Stromal cell of bone marrow (primary cell): ENCODE measurements at regions not wholly inside any gene's neighbourhood (a gene's known extent, or its start where the extent isn't known, plus 50 kb on each side); places are given as distances from the start of the nearest gene placed in this dataset.

Experiments used
- DNase-seq: peaks from one replicate; pipeline ENCODE4 v3.0.0-alpha.2; 2012; ENCODE audit warnings: low read depth

- DNase-seq = no peak
Observed at GRCh38 chr22:48881326-48881980, 946.2 kb downstream of the BRD1 start.

- DNase-seq = no peak
Observed at GRCh38 chr22:48880749-48881148, 946.9 kb downstream of the BRD1 start.

DNA sequence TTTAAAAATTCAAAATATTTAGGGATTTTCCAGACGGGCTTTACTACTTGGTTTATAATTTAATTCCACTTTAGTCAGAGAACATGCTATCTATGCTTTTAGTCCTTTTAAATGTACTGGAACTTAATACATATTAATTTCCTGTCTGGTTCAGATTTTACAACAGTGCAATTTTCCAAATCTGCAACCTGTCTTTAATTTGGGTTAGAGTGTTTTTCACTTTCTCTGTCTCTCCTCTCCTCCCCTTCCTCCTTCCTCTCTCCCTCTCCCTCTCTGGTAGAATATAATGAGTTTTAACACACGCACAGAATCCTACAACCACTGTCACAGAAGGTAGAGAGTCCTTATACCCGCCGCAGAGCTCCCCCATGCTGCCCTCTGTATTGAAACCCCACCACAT lies 950.7 kb downstream of the BRD1 start:
- no peak for DNase-seq

DNA sequence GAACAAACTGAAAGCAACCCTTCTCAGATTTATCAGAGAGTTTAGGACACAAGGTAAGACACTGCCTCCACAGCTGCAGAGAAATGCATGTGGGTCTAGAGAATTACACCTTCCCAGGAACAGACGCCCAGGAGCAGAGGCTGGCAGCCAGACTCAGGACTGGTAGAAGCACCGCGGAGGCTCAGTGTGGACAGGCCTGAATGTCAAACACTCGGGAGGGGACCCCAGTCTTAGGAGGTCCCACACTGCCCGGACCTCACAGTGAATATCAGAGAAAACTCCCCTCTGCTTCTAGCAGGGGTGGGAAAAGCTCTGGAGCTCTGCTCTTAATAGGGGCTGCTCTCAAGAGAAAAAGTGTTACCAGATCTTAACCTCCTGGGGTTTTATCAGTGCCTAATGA lies 952.7 kb downstream of the BRD1 start:
- DNase-seq = no peak

- no peak for DNase-seq
Observed at GRCh38 chr22:48873191-48873520, 954.5 kb downstream of the BRD1 start.

GRCh38 chr22:48872271-48873190 lies 955.1 kb downstream of the BRD1 start:
- DNase-seq = no peak

GRCh38 chr22:48871176-48871840 lies 956.4 kb downstream of the BRD1 start:
- no peak for DNase-seq

- DNase-seq = no peak
Observed at GRCh38 chr22:48870436-48870835, 957.2 kb downstream of the BRD1 start.

GRCh38 chr22:48869788-48870187 lies 957.9 kb downstream of the BRD1 start:
- no peak for DNase-seq

DNA sequence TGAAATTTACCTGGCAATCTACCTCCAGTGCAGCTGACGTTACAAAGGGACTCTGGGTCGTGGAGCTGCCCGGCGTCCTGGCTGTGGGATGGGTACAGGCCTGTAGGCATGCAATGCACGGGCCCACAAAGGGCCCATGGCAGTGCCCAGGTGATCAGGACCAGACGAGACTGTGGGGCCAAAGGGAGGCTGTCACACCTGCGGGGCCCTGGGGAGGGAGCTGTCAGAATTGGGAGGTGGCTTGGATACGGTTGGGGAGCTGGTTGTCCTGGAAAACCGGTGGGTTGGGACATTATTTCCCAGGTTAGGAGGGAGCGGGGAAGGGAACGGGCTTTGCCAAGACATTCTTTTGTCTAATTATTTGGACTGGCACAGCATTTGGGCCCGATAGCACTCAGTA lies 958.5 kb downstream of the BRD1 start:
- DNase-seq = no peak

DNA sequence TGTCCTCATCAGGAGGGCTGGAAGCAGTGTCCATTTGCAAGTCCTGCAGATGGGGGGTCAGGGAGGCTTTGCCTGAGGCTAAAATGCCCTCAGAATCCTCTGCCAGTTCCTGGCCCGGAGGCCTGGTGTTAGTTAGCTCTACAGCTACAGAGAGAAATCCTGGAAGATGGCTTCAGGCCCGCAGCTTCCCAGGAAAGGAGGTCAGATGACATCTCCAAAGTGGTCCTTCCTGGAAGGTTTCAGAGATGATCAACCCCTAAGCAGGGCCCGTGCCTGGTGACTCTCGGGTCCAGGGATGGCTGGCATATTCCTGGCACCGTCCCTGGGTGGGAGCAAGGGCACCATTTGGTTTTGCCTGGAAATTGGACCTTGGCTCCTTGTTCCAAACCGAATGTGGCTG lies 959.1 kb downstream of the BRD1 start:
- DNase-seq = no peak

GRCh38 chr22:48867891-48868290 lies 959.8 kb downstream of the BRD1 start:
- no peak for DNase-seq

DNA sequence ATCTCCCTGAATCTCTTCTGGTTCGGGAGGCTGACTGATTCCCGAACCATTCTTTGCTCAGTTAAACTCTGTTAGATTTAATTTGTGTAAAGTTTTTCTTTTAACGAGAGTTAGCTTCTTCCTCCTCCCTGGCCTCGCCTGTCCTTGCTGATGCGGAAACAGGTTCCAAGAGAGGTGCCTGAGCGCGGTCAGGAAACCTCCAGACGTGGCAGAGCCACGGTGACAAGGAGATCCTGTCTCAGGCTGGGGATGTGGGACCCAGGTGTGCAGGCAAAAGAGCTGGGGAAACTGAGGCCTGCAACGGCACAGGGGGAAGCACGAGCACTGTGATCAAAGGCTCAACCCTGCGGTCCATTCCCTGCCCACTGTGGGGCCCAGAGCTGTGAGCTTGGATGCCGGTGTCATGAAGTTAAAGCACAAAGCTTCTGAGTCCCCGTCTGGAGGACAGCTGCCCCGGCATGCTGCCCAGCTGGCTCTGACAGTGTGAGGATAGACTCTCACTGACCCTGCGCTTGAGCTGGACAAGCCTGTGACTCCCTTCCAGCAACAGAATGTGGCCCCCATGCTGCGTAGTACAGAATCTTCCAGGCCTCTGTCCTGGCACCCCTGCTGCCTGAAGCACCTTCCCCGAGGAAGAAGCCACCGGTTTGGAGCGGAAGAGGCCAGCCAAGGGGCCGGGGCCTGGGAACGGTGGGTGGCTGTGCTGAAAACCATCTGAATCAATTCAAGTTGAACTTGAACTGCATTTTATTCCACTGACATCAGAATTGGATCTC lies 960.6 kb downstream of the BRD1 start:
- no peak for DNase-seq

DNA sequence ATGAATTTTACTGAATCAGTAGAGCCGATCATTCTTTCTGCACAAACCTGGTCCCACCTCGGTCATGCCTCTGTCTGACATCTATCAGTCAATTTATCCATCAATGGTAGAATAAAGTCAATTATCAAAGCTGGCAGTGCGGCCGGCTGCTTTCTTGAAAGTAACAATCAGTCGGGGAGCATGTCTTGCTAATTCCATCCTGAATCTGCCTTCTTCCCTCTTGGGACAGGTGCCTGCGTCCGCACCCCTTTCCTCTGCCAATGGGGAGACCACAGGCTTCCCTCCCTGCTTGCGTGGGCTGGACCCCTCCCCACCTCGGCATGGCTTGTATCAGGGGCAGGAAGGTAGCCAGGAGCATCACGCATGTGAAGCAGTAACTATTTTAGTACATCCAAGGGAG lies 962.9 kb downstream of the BRD1 start:
- DNase-seq = no peak

- DNase-seq = no peak
Observed at GRCh38 chr22:48863965-48864528, 963.6 kb downstream of the BRD1 start.

DNA sequence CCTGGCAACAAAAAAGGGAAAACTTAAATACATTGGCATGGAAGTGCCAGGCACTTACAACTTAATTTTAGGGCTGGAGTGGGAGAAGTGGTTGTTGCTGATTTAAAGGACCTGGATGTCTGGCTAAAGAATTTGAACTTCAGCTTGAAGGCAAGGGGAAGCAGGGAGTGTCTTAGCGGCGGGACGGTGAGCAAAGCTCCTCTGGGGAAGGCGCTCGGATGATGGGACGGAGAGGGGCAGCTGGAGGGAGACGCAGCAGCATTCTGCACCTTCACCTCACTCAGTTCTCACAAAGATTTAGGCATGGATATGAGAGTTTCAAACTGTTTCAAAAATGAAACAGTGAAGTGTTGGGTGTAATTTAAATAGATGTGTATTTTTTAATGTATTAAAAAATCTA lies 967.1 kb downstream of the BRD1 start:
- no peak for DNase-seq

- DNase-seq = no peak
Observed at GRCh38 chr22:48858856-48859255, 968.8 kb downstream of the BRD1 start.

- no peak for DNase-seq
Observed at GRCh38 chr22:48858121-48858520, 969.6 kb downstream of the BRD1 start.

DNA sequence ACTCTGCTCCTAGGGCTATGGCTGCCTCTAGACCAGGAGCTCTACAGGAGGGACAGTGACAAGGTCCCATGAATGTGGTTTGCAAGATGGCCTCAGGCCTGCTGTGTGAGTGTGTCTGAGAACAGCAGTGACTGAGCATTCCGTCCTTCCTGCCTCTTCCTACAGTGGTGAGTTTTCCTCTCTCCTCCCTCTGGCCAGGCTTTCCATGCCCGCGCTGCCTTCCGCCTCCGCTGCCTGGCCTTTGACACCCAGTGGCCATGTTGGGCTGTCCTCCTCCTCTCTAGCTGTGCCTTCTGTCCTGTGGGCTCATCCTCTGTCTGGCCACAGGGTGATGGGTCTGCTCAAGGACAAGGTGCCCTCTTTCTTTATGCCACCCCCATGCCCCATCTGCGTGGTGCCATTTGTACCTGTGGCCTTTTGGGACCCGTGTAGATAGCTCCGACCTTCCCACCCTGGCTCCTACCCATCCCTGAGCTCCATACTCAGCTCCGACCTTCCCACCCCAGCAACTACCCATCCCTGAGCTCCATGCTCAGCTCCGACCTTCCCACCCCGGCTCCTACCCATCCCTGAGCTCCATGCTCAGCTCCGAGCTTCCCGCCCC lies 970.4 kb downstream of the BRD1 start:
- DNase-seq = no peak

DNA sequence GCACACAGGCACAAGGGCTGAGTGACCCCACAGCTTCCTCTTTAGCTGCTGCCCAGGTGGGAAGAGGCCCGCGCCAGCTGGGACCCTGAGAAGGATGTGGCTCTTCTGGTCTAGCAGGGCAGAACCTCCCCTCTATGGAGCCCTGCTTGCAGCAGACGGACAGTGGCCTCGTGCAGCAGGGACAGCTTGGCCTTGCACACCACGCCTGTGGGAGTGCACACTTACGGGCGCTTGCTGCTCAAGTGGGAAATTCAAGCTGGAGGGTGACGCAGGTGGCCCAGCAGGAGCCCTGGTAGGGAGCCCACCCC lies 971.4 kb downstream of the BRD1 start:
- no peak for DNase-seq

DNA sequence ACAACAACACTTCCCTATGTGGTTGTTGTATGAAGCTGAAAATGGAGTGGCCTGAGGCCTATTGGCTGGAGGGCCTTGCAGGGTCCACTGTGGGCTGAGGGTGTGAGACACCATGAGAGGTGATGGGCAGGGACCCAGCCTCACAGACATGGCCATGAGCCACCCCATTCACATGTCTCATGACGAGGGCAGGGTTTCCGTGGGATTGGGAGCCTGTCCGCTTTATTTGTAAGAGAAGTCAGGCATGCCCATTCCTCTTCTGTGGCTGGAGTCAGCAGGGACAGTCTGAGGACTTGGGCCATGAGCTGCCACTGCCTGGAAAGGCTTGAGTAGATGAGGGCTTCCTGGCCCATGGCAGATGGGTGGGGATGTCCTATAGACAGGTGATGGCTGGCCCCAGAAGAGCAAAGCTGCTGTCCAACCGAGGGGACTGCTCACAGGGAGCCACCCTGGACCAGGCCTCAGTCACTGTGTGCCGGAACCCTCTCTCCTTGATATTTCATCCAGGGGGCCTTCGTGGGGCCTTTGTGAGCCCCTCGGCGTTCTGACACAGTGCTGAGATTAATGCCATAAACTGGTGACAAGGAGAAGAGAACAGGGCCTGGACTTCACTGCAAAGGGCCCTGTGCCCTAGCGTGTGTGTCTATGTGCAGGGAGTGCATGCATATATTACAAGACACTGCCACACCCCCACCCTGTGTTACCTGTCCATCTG lies 971.9 kb downstream of the BRD1 start:
- DNase-seq = no peak
